Right ventricle myocardium superior (tissue), 1 donor: ENCODE measurements at regions not wholly inside any gene's neighbourhood (a gene's known extent, or its start where the extent isn't known, plus 50 kb on each side); places are given as distances from the start of the nearest gene placed in this dataset.
"Not testable (repeated sequence)": the region's sequence is repeated elsewhere in the genome, so short reads cannot be mapped to it uniquely, and the experiment has no call there.

Experiments used
- ATAC-seq: fragments of 200-7000 bp; cut with Tn5 transposase; one replicate; pipeline ENCODE4 v1.9.1; 2020; ENCODE audit warnings: mild to moderate bottlenecking; ENCODE audit not compliant: poor library complexity
- DNase-seq: peaks from one replicate; pipeline ENCODE4 v3.0.0-alpha.2; 2020
- intact Hi-C: fragments of 100-400 bp; cut with DNase I; formaldehyde crosslinking; loops from one replicate; pipeline ENCODE4 v1.11.2; 2022
- donor health status: DM: no; HTN: yes; CAD: no; lungs with severe emphysema.

DNA sequence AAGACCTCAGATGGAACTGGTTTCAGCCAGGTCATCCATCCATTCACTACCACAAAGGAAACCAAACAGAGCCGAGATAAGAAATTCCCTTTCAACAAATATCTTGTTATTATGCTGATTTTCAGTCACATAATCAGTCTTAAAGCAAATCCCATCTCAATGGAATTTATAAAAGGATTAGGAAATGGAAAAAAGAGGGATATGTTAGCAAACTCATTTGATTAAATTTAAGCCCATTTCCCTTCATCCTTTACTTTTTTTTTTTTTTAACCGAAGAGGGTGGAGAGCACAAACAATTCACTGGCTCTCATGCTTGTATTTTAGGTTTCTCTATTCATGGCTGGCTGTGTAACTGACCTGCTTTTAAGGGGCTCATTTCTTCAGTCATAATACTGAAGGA, 109.0 kb upstream of the GATA6 start:
- ATAC-seq (no peak), DNase-seq (no peak)
- intact Hi-C loops: no loop called here

DNA sequence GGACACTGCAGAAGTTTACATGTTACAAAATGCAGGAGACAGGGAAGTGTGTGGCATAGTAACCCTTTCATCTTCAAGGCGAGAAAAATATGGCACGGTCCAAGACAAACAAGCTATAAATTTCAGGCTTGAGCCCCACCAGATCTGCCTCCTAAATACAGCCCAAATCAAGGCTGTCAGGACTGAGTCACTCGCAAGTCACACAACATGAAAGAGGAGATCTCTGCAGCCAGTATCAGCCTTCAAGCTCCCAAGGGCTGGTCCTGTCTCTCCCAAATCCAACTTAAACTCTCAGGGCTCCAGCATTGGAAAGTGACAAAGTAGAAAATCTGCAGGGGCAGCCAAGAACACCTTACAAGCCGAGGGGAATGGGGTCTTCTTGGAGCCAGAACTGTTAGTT, 106.3 kb upstream of the GATA6 start:
- no peak for ATAC-seq
- DNase-seq: no peak
- intact Hi-C loops: no loop called here

GRCh38 chr18:22063672-22064071, 105.7 kb upstream of the GATA6 start:
- ATAC-seq (no peak), DNase-seq (no peak)
- intact Hi-C loops: no loop called here

GRCh38 chr18:22064581-22064980, 104.8 kb upstream of the GATA6 start:
- intact Hi-C loops: no loop called here
- no peak for ATAC-seq

GRCh38 chr18:22065311-22065710, 104.1 kb upstream of the GATA6 start:
- intact Hi-C loops: no loop called here
- no peak for ATAC-seq
- no peak for DNase-seq

More at GRCh38 chr18:22064581-22064980, 104.8 kb upstream of the GATA6 start:
- no peak for DNase-seq

DNA sequence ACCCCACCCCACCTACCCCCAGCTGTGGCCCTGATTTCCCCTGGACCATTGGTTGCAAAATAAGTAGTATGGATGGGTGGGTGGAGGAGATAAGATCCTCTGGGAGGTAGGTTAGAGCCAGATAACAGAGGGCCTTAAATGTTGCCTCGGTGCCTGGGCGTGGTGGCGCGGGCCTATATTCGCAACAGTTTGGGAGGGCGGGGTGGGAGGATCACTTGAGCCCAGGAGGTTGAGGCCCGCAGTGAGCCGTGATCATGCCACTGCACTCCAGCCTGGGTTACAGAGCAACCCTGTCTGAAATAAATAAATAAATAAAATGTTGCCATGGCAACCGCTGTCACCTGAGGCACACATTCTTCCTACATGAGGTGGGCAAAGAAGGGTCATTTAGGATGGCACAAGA, 103.3 kb upstream of the GATA6 start:
- DNase-seq (no peak), ATAC-seq (no peak)
- intact Hi-C loops: no loop called here

GRCh38 chr18:22067109-22067508, 102.3 kb upstream of the GATA6 start:
- DNase-seq (no peak), ATAC-seq (no peak)
- intact Hi-C loops: no loop called here

DNA sequence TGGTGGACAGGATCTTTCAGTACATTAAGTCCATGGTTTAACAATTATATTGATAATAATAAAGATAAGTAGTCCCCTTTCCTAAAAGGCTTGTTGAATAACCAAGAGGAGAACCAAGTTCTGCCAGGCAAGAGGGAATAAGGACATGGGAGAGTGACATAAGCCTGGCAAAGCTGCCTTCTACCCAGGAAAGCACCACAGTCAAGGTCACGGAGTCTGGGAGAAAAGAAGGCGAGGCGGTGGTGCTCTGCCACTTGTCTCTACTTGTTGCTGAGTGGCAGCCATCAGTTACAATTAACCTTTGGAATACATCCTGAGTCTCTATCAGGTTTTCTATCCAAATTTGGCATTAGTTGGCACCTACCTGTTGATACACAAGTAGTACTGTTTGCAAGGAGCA, 101.7 kb upstream of the GATA6 start:
- ATAC-seq: no peak
- intact Hi-C loops: no loop called here

GRCh38 chr18:22068784-22069183, 100.6 kb upstream of the GATA6 start:
- intact Hi-C loops, DNase-seq, ATAC-seq: not testable (repeated sequence)

More for the DNA sequence above, 101.7 kb upstream of the GATA6 start:
- no peak for DNase-seq

GRCh38 chr18:22069916-22070315, 99.5 kb upstream of the GATA6 start:
- ATAC-seq: no peak
- intact Hi-C loops: no loop called here

DNA sequence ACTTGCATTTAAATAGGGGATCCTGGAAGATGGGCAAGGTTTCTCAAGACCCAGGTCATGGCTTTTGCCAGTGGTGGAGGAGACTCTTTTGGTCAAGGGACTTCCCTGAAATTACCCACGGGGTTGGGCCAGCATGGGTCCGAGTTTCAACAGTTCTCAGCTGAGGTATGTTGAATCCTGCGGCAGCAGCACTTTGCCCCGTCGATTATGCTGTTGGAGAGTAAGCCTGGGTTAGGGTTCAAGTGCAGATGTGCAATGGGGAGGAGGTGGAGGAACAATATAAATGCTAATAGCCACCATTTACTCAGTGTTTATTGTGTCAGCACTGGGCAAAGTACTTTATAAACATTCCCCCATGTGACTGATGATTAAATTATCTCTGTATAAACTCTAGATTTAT, 96.0 kb upstream of the GATA6 start:
- intact Hi-C loops: no loop called here
- ATAC-seq (no peak), DNase-seq (no peak)

More at GRCh38 chr18:22069916-22070315, 99.5 kb upstream of the GATA6 start:
- no peak for DNase-seq

DNA sequence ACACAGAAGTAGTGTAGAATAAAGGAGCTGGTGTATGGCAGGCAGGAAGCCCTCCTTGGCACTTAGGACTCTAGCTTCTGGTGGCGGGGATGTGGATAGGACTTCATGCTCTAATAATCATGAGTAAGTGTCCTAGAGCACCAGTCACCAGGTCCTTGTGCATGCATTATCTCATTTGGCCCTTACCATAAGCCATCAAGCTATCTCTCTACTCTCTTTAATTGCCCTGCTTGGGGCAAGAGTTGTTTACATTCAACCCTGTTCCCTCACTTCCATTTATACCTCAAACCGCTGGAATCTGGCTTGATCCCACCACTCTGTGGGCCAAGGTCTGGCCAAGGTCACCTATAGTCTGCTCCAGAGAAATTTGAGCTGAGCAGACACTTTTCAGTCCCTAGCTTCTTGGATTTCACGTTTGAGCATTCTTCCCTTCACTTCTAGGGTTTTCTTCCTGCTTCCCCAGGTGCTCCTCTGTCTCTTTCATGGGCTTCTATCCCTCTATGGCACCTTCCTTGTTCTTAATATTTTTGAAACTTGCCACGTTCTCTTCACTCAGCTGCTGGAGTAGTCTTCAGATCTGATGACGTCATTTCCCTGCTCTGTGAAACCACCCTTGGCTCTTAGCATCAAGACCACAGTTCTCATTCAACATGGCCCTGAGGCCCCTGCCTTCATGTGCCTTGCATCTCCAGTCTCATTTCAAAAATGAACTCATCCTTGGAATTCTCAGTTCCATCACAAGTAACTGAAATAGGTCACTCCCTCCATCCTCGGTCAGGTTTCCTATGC, 94.9 kb upstream of the GATA6 start:
- intact Hi-C loops: no loop called here
- DNase-seq (no peak), ATAC-seq (no peak)

- ATAC-seq: no peak
- DNase-seq: no peak
- intact Hi-C loops: no loop called here
Measured at GRCh38 chr18:22080035-22080434, 89.4 kb upstream of the GATA6 start.

- DNase-seq (peak; percentile 53), ATAC-seq (peak; percentile 84)
- intact Hi-C loops: no loop called here
Measured at GRCh38 chr18:22082408-22082807, 87.0 kb upstream of the GATA6 start.

DNA sequence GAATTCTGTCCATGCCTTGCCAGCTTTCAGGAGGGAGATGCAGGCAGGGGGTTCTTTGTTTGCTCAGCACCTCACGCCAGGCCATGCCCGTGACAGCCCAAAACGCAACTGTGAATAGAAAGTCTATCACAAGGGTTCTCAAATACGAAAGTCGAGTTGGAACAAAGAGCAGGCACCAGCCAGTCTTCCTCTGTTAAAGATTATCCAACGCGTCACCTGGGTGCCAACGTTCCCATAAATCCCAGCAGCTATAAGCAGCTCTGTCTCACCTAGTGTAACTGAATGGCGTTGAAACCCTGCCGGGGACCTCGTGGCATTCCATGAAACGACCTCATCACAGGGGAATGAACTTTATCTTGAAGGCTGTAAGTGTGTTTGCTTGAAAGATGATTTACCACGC, 84.8 kb upstream of the GATA6 start:
- DNase-seq (peak; percentile 49), ATAC-seq (peak; percentile 75)
- intact Hi-C loops: no loop called here

GRCh38 chr18:22086973-22087372, 82.4 kb upstream of the GATA6 start:
- intact Hi-C loops: no loop called here
- ATAC-seq: no peak

DNA sequence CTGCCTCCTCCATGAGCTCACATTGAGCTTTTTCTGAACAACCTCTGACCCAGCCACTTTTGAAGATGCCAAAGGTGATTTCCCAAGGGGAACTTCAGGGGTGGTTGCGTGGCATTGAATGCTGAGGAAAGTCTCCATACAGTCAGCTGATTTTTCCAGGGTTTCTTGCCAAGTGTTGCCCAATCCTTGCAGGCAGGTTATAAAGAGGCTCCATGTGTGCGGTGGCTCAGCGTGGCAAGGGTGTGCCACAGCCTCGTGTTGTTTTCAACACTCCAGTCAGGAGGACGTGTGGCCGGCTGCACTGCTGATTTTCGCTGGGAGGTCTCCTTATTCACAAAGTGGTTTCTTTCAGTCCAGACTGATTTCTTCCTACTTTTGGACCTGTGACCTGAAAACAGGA, 81.4 kb upstream of the GATA6 start:
- no peak for DNase-seq
- intact Hi-C loops: no loop called here
- peak; percentile 66 for ATAC-seq

More at GRCh38 chr18:22086973-22087372, 82.4 kb upstream of the GATA6 start:
- DNase-seq: no peak

DNA sequence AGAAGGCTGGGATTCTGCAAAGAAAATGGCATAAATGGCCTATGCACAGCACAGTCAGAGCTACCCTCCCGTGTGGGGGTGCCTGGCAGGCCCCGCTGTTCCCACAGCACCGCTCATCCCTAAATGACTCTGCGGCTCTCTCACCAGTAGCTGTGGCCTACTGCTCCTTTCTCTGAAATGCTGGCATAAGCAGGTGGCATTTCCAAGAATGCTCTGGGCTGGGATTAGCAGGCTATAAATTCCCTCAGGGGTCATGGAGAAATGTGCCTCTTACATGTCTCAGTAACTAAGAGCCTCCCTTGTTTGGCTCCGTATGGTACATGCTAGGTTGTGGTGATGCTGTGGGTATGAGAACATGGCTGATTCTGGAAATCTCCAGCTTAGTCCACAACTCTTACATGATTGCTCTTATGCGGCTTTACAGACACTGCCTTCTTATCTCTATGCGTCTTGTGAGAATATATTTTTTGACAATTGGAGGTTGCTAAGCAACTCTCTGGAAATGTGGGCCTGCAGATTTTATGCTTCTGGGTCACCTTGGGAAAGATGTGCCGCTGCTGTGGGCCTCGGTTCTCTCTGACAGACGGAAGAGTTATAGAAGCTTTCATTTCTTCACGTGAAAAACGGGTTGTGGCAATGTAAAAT, 80.3 kb upstream of the GATA6 start:
- ATAC-seq (peak; percentile 52), DNase-seq (no peak)
- intact Hi-C loops: no loop called here

- intact Hi-C loops: no loop called here
- DNase-seq: no peak
- no peak for ATAC-seq
Measured at GRCh38 chr18:22091341-22091740, 78.0 kb upstream of the GATA6 start.

DNA sequence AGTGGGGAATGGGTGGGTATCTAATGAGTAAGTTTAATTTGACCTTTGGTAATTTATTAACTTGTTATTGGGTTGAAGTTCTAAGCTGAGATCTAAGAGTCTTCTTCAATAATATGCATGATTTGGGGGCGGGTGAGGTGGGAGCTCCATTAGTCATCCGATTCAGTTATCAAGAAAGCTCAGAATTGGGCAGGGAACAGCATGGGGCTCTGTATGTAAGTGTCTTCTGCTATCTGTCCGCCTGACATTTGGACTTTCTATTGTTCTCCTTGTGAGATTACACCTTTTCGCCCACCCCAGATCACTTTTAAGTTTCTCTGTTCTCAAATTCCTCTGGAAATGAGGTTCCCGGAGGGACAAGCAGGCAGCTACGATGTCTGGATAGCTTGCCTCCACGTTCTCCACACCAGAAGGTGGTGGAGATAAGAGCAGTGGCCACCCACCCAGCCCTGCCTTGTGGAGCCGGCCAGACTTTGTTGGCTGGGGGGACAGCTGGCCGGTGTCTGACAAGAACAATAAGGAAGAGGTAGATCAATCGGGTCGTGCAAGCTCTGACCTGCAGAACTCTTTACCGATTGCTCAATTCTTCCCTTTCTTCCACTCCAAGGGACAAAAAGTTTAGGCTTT, 75.5 kb upstream of the GATA6 start:
- intact Hi-C loops: no loop called here
- DNase-seq (no peak), ATAC-seq (no peak)
